ENCODE measurements at regions not wholly inside any gene's neighbourhood (a gene's known extent, or its start where the extent isn't known, plus 50 kb on each side); places are given as distances from the start of the nearest gene placed in this dataset.

GRCh38 chr7:19210893-19211413 is 65.7 kb upstream of the FERD3L start:
- TF ChIP-seq EP300 (IDR thresholded peaks at IDR 0.05; ENCODE audit: borderline replicate concordance in 1 of 2, low read depth in 1 of 2, low read length in 1 of 2), result no peak
- no peak for TF ChIP-seq REST (IDR thresholded peaks at IDR 0.05; ENCODE audit: low read depth, low read length)
- TF ChIP-seq RFX5 (IDR thresholded peaks at IDR 0.05; ENCODE audit: low read length), result no peak
- TF ChIP-seq ELF1 (IDR thresholded peaks at IDR 0.05), result no peak
- TF ChIP-seq, protein P1, sequence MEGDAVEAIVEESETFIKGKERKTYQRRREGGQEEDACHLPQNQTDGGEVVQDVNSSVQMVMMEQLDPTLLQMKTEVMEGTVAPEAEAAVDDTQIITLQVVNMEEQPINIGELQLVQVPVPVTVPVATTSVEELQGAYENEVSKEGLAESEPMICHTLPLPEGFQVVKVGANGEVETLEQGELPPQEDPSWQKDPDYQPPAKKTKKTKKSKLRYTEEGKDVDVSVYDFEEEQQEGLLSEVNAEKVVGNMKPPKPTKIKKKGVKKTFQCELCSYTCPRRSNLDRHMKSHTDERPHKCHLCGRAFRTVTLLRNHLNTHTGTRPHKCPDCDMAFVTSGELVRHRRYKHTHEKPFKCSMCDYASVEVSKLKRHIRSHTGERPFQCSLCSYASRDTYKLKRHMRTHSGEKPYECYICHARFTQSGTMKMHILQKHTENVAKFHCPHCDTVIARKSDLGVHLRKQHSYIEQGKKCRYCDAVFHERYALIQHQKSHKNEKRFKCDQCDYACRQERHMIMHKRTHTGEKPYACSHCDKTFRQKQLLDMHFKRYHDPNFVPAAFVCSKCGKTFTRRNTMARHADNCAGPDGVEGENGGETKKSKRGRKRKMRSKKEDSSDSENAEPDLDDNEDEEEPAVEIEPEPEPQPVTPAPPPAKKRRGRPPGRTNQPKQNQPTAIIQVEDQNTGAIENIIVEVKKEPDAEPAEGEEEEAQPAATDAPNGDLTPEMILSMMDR (IDR thresholded peaks at IDR 0.05), result no peak
- no peak for TF ChIP-seq FOXM1 (IDR thresholded peaks at IDR 0.05; ENCODE audit: low read depth)
- no peak for TF ChIP-seq JUND (IDR thresholded peaks at IDR 0.05)
- TF ChIP-seq POLR2AphosphoS5 (IDR thresholded peaks at IDR 0.05; ENCODE audit: low read depth, low read length), result no peak
- TF ChIP-seq NFIC (IDR thresholded peaks at IDR 0.05; ENCODE audit: borderline replicate concordance), result no peak
- TF ChIP-seq GATA2 (CRISPR knock-in tag; IDR thresholded peaks at IDR 0.05), result no peak
